ENCODE measurements at regions not wholly inside any gene's neighbourhood (a gene's known extent, or its start where the extent isn't known, plus 50 kb on each side); places are given as distances from the start of the nearest gene placed in this dataset.

DNA sequence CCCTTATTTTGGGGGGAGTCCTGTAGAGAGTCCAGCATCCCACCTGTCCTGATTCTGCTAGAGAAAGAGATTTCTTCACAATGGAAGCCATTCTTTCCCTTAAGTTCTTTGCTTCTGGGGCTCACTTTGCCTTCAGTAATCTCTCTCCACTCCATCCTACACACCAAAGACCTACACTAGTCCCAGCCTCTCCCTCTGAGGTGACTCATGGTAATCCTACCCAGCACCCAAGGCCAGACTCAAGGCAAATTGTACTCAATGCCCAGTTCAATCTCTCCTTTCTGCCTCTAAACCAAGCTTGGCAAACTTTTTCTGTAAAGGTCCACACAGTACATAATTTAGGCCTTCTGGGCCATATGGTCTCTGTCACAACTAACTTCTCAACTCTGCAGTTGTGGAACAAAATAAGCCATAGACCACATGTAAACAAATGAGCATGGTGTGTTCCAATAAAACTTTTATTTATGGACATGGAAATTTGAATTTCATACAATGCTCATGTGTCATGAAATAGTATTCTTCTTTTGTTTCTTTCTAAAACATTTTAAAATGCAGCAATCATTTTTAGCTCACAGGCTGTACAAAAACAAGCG, 72.5 kb downstream of the MRPL46 start:
- Histone ChIP-seq H3K9me3 (no peaks in the 10 kb centered on the region), H3K36me3 (no peaks in the 10 kb centered on the region), H3K4me1 (no peaks in the 10 kb centered on the region), H3K4me3 (no peak overlapping the region), H3K27ac (no peak overlapping the region), H3K27me3 (no peaks in the 10 kb centered on the region)
- TF ChIP-seq, protein P1, sequence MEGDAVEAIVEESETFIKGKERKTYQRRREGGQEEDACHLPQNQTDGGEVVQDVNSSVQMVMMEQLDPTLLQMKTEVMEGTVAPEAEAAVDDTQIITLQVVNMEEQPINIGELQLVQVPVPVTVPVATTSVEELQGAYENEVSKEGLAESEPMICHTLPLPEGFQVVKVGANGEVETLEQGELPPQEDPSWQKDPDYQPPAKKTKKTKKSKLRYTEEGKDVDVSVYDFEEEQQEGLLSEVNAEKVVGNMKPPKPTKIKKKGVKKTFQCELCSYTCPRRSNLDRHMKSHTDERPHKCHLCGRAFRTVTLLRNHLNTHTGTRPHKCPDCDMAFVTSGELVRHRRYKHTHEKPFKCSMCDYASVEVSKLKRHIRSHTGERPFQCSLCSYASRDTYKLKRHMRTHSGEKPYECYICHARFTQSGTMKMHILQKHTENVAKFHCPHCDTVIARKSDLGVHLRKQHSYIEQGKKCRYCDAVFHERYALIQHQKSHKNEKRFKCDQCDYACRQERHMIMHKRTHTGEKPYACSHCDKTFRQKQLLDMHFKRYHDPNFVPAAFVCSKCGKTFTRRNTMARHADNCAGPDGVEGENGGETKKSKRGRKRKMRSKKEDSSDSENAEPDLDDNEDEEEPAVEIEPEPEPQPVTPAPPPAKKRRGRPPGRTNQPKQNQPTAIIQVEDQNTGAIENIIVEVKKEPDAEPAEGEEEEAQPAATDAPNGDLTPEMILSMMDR (IDR thresholded peaks at IDR 0.05) = no peak
- intact Hi-C loops (cut with DNase I) = no loop called here
- DNase-seq (ENCODE audit: low spot score in 2 of 2) = no peak

DNA sequence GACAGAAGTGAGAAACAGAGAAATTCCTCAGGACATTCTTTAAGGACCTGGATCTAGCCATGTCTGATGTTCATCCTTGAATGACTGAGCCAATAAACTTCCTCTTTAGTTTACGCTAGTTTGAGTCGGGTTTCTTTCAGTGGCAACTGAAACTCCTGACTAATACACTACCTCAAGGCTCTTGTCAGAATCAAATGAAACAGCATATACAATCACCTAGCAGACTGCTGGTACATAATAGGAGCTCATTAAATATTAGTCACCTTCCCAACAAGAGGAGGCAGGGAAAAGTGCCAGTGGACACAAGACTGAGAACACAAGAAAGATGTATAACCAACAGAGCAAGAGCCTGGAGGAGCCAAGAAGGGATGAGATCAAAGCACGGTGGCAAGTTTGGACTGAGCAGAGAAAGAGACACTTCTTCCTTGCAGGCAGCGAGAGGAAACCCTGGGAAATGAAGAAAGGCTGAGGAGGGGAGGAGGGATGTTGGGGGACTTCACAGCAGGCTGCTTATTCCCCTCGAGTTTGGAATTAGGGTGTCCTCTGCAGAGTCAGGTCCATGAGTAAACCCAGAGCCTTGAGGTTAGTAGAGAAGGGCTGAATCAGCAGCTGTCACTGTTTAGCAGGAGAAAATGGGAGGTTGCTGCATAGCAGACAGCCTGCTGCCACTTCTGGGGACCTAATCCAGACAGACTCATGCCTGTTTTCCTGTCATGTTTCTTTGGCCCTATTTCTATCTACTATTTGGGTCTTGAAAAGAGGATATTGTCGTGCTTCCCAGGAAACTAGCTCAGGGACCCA, 73.3 kb downstream of the MRPL46 start:
- Histone ChIP-seq H3K9me3 (no peaks in the 10 kb centered on the region), H3K27me3 (no peaks in the 10 kb centered on the region), H3K36me3 (no peaks in the 10 kb centered on the region), H3K4me3 (no peak overlapping the region), H3K27ac (no peak overlapping the region), H3K4me1 (no peaks in the 10 kb centered on the region)
- TF ChIP-seq, protein P1 (IDR thresholded peaks at IDR 0.05) = no peak
- DNase-seq (ENCODE audit: low spot score in 2 of 2) = no peak
- intact Hi-C loops (cut with DNase I) = no loop called here

GRCh38 chr15:88391700-88392099, 75.5 kb downstream of the MRPL46 start:
- H3K27ac ChIP-seq = no peak overlapping the region
- no peaks in the 10 kb centered on the region for H3K4me1 ChIP-seq
- TF ChIP-seq, protein P1 (IDR thresholded peaks at IDR 0.05) = no peak
- H3K4me3 ChIP-seq = no peak overlapping the region
- H3K27me3 ChIP-seq = no peaks in the 10 kb centered on the region
- no peak for DNase-seq (ENCODE audit: low spot score in 2 of 2)
- H3K9me3 ChIP-seq = no peaks in the 10 kb centered on the region
- H3K36me3 ChIP-seq = no peaks in the 10 kb centered on the region
- intact Hi-C loops (cut with DNase I) = no loop called here

GRCh38 chr15:88391006-88391405, 76.2 kb downstream of the MRPL46 start:
- H3K9me3 ChIP-seq = no peaks in the 10 kb centered on the region
- no peak for DNase-seq (ENCODE audit: low spot score in 2 of 2)
- H3K27ac ChIP-seq = no peak overlapping the region
- intact Hi-C loops (cut with DNase I) = no loop called here
- TF ChIP-seq, protein P1 (IDR thresholded peaks at IDR 0.05) = no peak
- H3K36me3 ChIP-seq = no peaks in the 10 kb centered on the region
- H3K4me1 ChIP-seq = no peaks in the 10 kb centered on the region
- no peaks in the 10 kb centered on the region for H3K27me3 ChIP-seq
- no peak overlapping the region for H3K4me3 ChIP-seq

DNA sequence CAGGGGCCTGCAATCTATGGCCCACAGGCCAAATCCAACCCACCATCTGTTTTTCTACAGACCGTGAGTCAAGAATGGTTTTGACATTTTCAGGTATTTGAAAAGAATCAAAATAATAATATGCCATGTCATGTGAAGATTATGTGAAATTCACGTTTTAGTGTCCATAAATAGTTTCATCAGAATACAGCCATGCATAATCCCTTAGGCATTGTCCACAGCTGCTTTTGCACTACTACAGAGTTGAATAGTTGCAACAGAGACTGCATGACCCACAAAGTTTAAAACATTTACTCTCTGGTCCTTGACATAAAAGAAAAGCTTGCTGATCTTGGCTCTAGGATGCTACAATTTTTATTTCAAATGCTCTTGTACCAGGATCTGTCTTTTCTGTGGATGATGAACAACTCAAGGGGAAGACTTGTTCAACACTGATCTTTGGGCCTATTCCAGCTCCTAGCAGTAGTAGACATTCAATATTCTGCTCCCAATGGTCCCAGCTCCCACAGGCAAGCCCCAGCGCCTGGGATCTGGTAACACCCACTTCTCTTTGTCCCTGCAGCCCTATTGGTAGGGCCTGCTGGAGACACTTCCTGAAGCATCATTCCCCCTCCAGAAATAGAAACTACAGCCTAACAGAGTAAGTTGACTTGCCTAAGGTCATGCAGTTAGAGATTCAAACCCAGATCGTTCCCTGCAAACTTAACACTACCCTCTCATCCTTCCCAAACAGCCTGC, 76.9 kb downstream of the MRPL46 start:
- Histone ChIP-seq H3K36me3 (no peaks in the 10 kb centered on the region), H3K27me3 (no peaks in the 10 kb centered on the region), H3K27ac (no peak overlapping the region), H3K9me3 (no peaks in the 10 kb centered on the region), H3K4me1 (no peaks in the 10 kb centered on the region), H3K4me3 (no peak overlapping the region)
- intact Hi-C loops (cut with DNase I) = no loop called here
- TF ChIP-seq, protein P1 (IDR thresholded peaks at IDR 0.05) = no peak
- DNase-seq (ENCODE audit: low spot score in 2 of 2) = no peak
